ENCODE measurements at regions not wholly inside any gene's neighbourhood (a gene's known extent, or its start where the extent isn't known, plus 50 kb on each side); places are given as distances from the start of the nearest gene placed in this dataset.

GRCh38 chr4:188839704-188840103 is 700.5 kb downstream of the TRIML1 start:
- no peak for DNase-seq (ENCODE audit: low spot score)

DNA sequence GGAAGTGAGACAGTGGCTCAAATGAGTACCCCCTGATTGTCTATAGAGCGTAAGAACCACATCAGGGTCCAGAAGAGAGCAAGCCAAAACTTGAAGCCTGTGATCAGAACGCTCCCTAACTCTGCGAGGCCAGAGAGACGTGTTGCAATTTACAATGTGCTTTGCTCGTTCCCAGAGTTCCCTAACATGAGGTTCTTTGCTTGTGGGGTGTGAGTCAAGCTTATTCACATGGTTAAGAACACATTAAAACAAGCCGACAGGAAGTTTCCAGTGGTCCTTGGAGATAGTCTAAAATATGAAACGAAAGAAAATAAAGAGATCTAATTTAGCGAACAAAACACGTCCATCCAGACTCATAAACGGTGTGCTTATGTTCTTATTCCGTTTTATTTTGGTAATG is 702.3 kb downstream of the TRIML1 start:
- DNase-seq (ENCODE audit: low spot score) = no peak

DNA sequence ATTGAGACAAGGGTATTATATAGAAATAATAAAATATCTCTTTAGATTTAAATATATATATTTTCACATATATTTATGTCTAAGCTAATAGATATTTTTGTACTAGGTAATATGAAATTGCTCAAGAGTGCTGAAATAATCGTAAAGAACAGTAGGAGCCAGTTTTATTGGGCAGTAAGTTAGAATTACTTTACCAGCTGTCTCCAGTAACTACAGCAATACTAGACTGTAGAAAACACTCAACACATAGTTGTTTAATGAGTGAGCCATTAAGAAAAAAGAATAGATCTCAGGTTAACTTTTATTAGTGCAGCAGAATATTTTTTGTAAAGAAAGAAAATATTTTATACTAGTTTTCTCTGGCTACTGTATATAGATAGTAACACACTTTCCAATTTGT is 715.2 kb downstream of the TRIML1 start:
- DNase-seq (ENCODE audit: low spot score) = no peak

DNA sequence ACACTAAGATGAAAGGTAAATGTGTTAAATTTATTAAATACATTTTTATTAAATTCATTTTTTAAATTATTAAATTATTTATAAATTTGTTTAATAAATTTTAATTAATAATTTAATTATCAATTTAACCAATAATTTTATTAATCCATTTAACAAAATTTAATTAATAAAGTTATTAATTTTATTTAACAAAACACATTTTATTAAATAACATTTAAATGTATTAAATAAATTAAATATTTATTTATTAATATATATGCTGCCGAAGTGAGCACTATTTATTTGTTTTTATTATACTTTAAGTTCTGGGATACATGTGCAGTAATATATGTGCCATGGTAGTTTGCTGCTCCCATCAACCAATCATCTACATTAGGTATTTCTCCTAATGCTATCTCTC is 719.5 kb downstream of the TRIML1 start:
- no peak for DNase-seq (ENCODE audit: low spot score)

DNA sequence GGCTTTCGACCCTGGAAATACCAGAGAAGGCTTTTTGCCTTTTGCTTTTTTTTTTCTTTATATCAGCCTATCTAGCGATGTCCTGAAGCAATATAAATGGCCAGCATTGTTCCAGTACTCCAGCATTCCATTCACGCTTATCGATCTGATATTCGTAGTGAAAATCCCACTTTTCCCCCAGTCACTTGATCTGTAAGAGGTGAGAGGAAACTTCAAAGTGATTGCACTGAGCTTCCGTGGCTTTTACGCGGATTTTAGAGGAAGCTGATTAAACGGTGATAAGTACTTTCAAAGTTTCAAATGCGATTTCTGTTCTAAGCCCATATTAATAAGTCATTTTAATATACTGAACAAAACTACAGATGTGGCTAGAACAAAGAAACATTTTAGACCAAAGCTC is 725.5 kb downstream of the TRIML1 start:
- DNase-seq (ENCODE audit: low spot score) = no peak

DNA sequence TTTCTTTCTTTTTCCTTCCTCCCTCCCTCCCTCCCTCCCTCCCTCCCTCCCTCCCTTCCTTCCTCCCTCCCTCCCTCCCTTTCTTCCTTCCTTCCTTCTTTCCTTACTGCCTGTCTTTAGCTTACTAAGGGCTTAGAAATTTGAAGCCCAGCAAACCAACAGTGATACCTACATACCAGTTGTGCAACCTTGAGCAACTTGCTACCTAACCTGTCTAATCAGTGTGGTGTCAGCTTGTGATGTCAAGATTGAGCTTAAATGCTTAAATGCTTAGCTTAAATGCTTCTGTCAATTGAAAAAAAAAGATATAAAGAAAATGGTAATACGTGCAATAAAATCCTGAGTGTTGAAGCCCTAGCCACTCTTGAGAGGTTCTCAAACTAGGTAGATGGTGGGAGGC is 728.6 kb downstream of the TRIML1 start:
- DNase-seq (ENCODE audit: low spot score) = no peak

GRCh38 chr4:188869581-188869980 is 730.3 kb downstream of the TRIML1 start:
- no peak for DNase-seq (ENCODE audit: low spot score)

- no peak for DNase-seq (ENCODE audit: low spot score)
These were observed 733.6 kb downstream of the TRIML1 start for GRCh38 chr4:188872809-188873208.

DNA sequence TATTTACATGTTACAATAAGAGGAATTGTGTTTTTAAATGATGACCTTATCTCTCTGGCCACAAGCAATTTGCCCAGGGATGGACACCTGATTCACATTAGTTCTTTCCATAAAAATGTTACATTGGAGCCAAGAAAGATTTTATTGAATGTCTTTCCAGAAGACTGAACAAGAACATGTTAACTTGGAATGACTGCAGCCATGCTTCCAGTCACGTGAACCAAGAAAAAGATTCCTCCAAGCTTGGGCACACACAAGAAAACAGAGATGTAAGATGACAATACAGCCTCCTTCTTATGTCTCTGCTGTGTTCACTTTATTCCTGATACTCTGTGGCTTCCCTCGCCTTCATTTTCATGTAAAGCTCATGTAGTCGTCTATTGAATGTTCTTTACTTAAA is 737.6 kb downstream of the TRIML1 start:
- no peak for DNase-seq (ENCODE audit: low spot score)

DNA sequence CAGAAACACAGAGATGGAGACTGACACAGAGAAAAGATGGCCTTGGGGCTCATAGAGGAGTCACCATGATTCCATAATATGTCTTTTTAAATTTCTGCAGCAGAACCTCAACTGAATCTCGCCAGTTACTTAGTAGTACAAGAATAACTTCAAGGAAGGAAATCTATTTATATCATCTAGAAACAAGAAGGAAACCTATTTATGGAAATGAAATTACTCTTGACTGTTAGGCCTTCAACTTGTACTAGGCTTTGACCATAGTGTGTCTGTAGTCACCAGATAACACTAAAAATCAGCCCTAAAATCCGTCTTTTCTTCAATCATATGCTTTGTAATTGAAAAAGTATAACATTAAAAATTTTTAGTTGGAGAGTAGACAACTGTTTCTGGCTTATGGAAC is 740.4 kb downstream of the TRIML1 start:
- no peak for DNase-seq (ENCODE audit: low spot score)

DNA sequence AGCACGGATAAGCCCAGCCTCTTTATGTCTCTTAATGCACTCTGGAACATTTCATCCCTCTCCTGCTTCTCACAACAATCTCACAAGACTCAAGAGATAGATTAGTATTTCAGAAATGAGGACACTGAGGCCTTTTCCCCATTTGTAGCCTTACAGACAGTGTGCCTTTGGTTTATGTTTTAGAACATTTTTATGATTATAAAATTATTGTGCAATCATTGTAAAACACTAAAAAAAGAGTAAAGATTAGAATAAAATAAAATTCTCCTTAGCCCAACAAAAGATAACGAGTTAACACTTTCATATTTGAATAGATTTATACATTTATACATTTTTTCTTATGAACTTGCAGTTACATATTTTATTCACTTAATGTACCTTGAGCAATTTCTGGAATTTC is 748.7 kb downstream of the TRIML1 start:
- no peak for DNase-seq (ENCODE audit: low spot score)

DNA sequence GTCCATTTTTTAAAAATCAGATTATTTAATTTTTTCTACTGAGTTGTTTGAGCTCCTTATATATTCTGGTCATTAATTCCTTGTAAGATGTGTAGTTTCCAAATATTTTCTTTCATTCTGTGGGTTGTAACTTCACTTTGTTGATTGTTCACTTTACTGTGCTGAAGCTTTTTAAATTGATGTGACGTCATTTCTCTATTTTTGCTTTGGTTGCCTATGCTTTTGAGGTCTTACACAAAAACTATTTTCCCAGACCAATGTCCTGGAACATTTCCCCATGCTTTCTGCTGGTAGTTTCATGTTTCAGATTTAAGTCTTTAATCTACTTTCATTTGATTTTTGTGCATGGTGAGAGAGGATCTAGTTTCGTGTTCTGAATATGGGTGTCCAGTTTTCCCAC is 753.6 kb downstream of the TRIML1 start:
- DNase-seq (ENCODE audit: low spot score) = no peak

DNA sequence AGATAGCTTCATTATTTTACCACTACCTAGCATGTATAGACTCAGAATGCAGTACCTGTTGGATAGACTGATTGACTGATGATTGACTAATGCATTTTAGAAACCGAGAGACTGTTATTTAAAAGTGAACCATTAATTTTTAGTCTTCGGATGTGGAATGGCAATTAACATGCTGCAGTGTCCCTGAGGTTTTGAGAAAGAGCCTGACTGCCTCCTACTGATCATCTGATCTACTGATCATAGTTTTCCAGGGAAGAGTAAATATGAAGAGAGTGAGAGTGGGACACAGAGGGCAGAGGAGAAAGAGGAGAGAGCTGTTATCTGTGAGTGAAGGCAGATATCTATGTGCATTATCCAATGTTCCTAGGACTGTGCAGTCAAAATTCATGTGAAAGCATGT is 764.7 kb downstream of the TRIML1 start:
- no peak for DNase-seq (ENCODE audit: low spot score)

DNA sequence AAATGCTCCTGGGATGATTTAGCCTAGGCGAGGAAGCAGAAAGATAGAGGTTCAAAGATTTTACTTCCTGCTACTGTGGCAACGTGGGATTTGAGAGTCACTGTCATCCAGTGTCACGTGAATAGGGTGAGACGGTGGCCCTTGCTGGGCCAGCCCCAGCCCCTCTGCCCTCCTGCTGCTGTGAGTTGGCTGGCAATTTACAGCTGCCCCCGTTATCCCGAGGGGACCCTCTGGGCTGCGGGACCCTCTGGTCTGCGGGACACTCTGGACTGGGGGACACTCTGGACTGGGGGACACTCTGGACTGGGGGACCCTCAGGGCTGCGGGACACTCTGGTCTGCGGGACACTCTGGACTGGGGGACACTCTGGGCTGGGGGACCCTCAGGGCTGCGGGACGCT is 765.4 kb downstream of the TRIML1 start:
- DNase-seq (ENCODE audit: low spot score) = no peak

DNA sequence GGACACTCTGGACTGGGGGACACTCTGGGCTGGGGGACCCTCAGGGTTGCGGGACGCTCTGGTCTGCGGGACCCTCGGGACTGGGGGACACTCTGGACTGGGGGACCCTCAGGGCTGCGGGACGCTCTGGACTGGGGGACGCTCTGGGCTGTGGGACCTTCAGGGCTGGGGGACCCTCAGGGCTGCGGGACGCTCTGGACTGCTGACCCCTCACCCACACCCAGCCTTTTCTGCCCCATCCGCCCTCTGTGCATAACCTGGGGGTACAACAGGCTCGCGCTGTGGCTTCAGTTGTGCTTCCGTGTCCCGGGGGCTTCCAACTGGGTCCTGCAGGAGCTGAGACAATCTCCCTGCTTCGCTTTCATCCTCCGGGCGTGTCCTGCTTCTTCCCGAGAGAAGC is 766.0 kb downstream of the TRIML1 start:
- no peak for DNase-seq (ENCODE audit: low spot score)

GRCh38 chr4:188911199-188911598 is 772.0 kb downstream of the TRIML1 start:
- DNase-seq (ENCODE audit: low spot score) = no peak

- no peak for DNase-seq (ENCODE audit: low spot score)
These were observed 772.5 kb downstream of the TRIML1 start for GRCh38 chr4:188911707-188912106.

GRCh38 chr4:188915175-188915574 is 775.9 kb downstream of the TRIML1 start:
- DNase-seq (ENCODE audit: low spot score) = no peak

DNA sequence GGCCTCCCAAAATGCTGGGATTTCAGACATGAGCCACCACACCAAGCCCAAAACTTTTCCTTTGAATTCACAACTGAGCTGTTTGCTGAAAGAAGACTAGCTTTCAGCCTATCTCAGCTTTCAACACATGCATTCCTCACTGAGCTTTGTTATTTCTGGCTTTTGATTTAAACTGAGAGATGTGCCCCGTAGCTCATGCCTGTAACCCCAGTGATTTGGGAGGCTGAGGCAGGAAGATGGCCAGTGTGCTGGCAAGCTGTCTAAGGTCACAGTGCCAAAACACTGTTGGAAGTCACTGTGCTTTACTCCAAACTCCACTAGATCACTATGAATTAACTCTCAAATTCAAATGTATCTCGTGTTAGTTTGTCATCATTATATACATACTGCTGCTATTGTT is 779.5 kb downstream of the TRIML1 start:
- DNase-seq (ENCODE audit: low spot score) = no peak

DNA sequence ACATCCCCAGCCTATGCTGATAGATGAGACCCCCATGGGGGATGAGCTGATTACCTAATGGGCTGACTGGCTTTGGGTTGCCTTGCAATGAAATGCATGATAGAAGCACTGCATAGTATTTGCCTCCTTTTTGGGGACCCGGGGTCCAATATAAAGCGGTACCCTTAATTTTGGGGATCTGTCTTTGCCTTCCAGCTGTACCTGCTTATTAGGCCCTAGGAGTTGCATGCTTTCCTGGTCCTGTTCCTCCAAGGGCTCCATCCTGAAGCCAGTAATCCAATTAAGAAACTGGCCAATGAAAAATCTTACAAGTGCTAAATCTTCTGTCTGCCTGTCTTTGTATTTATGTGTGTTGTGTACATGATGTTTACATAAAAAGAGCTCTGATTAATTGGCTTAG is 791.6 kb downstream of the TRIML1 start:
- no peak for DNase-seq (ENCODE audit: low spot score)

DNA sequence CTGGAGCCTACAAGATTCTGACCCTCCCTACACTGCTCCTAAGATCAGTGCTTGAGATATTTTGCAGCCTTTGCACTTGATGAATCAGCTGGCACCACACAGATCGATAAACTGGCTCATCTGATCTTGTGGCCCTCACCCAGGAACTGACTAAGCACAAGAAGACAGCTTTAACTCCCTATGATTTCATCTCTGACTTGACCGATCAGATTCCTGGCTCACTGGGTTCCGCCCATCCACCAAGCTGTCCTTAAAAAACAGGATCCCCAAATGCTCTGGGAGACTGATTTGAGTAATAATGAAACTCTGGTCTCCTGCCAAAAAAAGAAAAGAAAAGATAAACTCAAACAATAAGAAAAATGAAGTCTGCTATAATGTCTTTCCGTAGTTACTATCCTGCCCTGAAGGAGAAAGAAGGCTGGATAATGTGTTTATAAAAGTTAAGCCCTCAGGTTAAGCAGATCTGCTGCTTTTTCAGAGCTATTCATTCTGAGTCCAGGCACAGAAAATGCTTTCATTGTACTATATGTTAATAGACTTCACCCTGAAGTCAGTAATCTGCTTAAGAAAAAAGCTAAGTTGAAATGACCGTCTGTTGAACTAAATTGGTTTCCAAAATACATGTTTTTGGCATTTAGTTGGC is 795.2 kb downstream of the TRIML1 start:
- no peak for DNase-seq (ENCODE audit: low spot score)

DNA sequence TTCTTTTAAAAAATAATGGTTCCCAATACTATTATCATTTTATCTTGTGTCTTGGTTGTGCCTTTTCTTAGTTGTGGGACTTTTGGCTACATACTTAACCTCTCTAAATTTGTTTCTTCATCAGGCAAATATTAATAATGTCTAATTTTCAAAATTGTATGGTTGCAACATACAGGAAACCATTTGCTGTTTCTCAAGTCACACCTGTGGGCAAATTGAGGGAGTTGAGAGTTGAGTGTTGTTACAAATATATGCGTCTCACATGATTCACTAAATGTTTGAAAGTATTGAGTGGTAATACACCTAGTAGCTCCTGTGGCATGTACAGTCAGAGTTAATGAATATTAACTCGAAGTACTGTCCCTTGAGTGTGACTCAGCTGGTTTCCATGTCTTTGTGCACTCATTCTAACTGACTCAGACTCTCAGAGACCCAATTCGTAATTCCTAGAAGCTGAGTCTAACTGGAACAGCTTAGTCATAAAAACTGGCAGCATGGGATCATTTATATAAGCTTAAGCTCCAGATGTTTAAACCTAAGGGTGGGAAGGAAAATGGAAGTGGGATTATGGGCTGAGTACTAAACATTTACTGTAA is 802.4 kb downstream of the TRIML1 start:
- DNase-seq (ENCODE audit: low spot score) = no peak

DNA sequence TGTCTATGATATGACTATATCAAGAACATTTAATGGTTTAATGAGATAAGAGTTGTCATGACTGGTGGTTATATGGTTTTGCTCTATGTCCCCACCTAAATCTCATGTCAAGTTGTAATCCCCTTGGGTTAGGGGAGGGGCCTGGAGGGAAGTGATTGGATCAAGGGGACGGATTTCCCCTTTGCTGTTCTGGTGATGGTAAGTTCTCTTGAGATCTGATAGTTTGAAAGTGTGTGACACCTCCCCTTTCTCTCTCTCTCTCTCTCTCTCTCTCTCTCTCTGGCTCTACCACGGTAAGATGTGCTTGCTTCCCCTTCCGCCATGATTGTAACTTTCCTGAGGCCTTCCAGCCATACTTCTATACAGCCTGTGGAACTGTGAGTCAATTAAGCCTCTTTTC is 803.4 kb downstream of the TRIML1 start:
- no peak for DNase-seq (ENCODE audit: low spot score)

DNA sequence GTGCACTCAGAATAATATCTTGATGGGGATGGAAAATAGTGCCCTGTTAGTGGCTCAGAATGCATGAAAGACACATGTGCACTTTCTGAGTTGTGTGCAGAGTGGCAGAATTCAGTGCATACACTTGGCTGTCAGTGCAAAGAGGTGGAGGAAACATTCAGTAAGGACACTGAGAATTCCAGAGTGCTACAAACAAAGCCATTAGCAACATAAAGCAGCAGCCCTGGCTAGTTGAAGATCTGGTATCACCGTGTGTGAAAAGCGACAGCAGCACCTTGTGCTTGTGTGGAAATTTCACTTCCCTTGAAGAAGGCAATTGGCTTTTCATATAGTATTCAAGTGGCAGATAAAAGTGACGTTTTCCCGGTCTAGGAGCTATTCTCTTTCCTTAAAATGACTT is 810.4 kb downstream of the TRIML1 start:
- DNase-seq (ENCODE audit: low spot score) = no peak
